Spleen (tissue), 7 donors: ENCODE measurements at regions not wholly inside any gene's neighbourhood (a gene's known extent, or its start where the extent isn't known, plus 50 kb on each side); places are given as distances from the start of the nearest gene placed in this dataset.
"Not testable (repeated sequence)": the region's sequence is repeated elsewhere in the genome, so short reads cannot be mapped to it uniquely, and the experiment has no call there.

ENCODE experiments used
- CTCF ChIP-seq, 11 experiments: fragments of 200-600 bp in 7 of 11; fragments of 450-650 bp in 4 of 11; sonication (generic) in 4 of 11; IDR thresholded peaks in 8 of 11; conservative IDR thresholded peaks in 3 of 11; 1 replicate in 7 of 11; 2 replicates in 4 of 11; pipeline versions ENCODE4 v1.4.0 to v1.8.0; 2016 to 2021; ENCODE audit warnings: antibody characterized with exemption in 11 of 11, inconsistent platforms in 4 of 11, mild to moderate bottlenecking in 1 of 11
- POLR2A ChIP-seq, 3 donors: fragments of 450-650 bp; IDR thresholded peaks; one replicate each; pipeline ENCODE4 v1.5.1; 2017; ENCODE audit warnings: antibody characterized with exemption in 3 of 3, mild to moderate bottlenecking in 1 of 3
- POLR2AphosphoS5 ChIP-seq, 3 donors: sonication (generic); formaldehyde crosslinking; IDR thresholded peaks; one replicate each; pipeline ENCODE4 v1.5.1; 2017; ENCODE audit warnings: antibody characterized with exemption in 3 of 3
- donor health status: DM: no; HTN: no; CAD: no; lungs with moderate emphysema.
- donor health status: DM: no; HTN: no; CAD: no.
- donor health status: DM: no; HTN: no; CAD: no.

- TF ChIP-seq CTCF (IDR thresholded peaks at IDR 0.05 in 8 of 11, conservative IDR thresholded peaks at IDR 0.05 in 3 of 11); POLR2A (IDR thresholded peaks at IDR 0.05); POLR2AphosphoS5 (IDR thresholded peaks at IDR 0.05): not testable (repeated sequence)
Measured at GRCh38 chr7:79400-80055, 112.8 kb upstream of the FAM20C start.
